HCT116 (cell line): ENCODE measurements at regions not wholly inside any gene's neighbourhood (a gene's known extent, or its start where the extent isn't known, plus 50 kb on each side); places are given as distances from the start of the nearest gene placed in this dataset.

ENCODE experiments used
- ATAC-seq: fragments of 200-7000 bp; cut with Tn5 transposase; 2 replicates; pipeline ENCODE4 v1.9.1; 2020; ENCODE audit warnings: mild to moderate bottlenecking, moderate library complexity
- BruUV-seq: library from RNA; stranded (reverse); fragments of 400-500 nt; replicated peaks from 2 replicates; lab custom pipeline; 2021; lab: Mats Ljungman, UMichigan
- CTCF ChIA-PET: fragments of 300-600 bp; sonication (Branson Sonifier 250); formaldehyde crosslinking; loops from one replicate; lab custom pipeline; 2021; ENCODE audit warnings: antibody characterized with exemption; lab: Charles Lee
- POLR2A ChIA-PET: fragments of 300-600, 350-600 bp; sonication (Branson Sonifier 250); formaldehyde crosslinking; loops from one replicate; lab custom pipeline; 2021; ENCODE audit warnings: antibody characterized with exemption; lab: Charles Lee
- RAD21 ChIA-PET, 2 experiments: fragments of 300-600 bp; sonication (Branson Sonifier 250); formaldehyde crosslinking; loops; one replicate each; lab custom pipeline; 2023; ENCODE audit warnings: low total read pairs in 2 of 2; ENCODE audit not compliant: uncharacterized antibody in 2 of 2, unreplicated experiment in 2 of 2, low non-redundant PET in 1 of 2; lab: Charles Lee
- DNase-seq: peaks from one replicate; pipeline ENCODE4 v3.0.0-alpha.2; 2010; ENCODE audit warnings: low read depth, low spot score
- H2AFZ ChIP-seq: fragments of 200-600 bp; shearing (Covaris generic), sonication (generic); 2 replicates; pipeline ENCODE4 v1.6.1; 2017; ENCODE audit warnings: low read depth, mixed run types, mixed read lengths, antibody characterized with exemption, low read length; ENCODE audit not compliant: poor library complexity, severe bottlenecking
- H3K27ac ChIP-seq: 2 replicates; pipeline ENCODE4 v1.5.1; 2012; ENCODE audit warnings: low read depth, low read length
- H3K27me3 ChIP-seq: fragments of 200-600 bp; sonication (generic); 2 replicates; pipeline ENCODE4 v1.6.1; 2016; ENCODE audit warnings: mixed run types, low read length, mixed read lengths; ENCODE audit not compliant: insufficient read depth
- H3K36me3 ChIP-seq, 2 experiments: fragments of 200-500 bp in 1 of 2; fragments of 200-600 bp in 1 of 2; sonication (Bioruptor generic) in 1 of 2; sonication (generic) in 1 of 2; 2 replicates each; pipeline versions ENCODE4 v1.5.1 to v1.6.1; 2014 to 2016; ENCODE audit warnings: low read length in 2 of 2, inconsistent platforms in 1 of 2, mixed read lengths in 1 of 2, mixed run types in 1 of 2; ENCODE audit not compliant: insufficient read depth in 2 of 2, control insufficient read depth in 1 of 2
- H3K4me1 ChIP-seq, 2 experiments: fragments of 200-600 bp in 1 of 2; sonication (generic) in 1 of 2; 2 replicates each; pipeline versions ENCODE4 v1.5.1 to v1.6.1; 2012 to 2017; ENCODE audit warnings: low read length in 2 of 2, inconsistent platforms in 1 of 2, mild to moderate bottlenecking in 1 of 2, mixed read lengths in 1 of 2, mixed run types in 1 of 2, moderate library complexity in 1 of 2; ENCODE audit not compliant: insufficient read depth in 2 of 2, control insufficient read depth in 1 of 2
- H3K4me2 ChIP-seq: fragments of 200-600 bp; sonication (generic); 2 replicates; pipeline ENCODE4 v1.6.1; 2017; ENCODE audit warnings: mixed run types, low read length, mixed read lengths
- H3K4me3 ChIP-seq, 2 experiments: fragments of 200-600 bp in 1 of 2; sonication (generic) in 1 of 2; replicated peaks in 1 of 2; 2 replicates each; pipeline ENCODE4 v1.5.1; 2011 to 2016; ENCODE audit warnings: low read length in 2 of 2, control low read depth in 1 of 2, low read depth in 1 of 2, mild to moderate bottlenecking in 1 of 2, mixed read lengths in 1 of 2, mixed run types in 1 of 2
- H3K79me2 ChIP-seq: fragments of 200-600 bp; sonication (generic); 2 replicates; pipeline ENCODE4 v1.6.1; 2017; ENCODE audit warnings: mild to moderate bottlenecking, mixed run types, low read length, moderate library complexity, mixed read lengths; ENCODE audit not compliant: insufficient read depth
- H3K9ac ChIP-seq: fragments of 200-600 bp; sonication (generic); 2 replicates; pipeline ENCODE4 v1.6.1; 2016; ENCODE audit warnings: low read length, mixed read lengths
- H3K9me2 ChIP-seq: fragments of 200-600 bp; sonication (generic), shearing (Covaris generic); 2 replicates; pipeline ENCODE4 v1.6.1; 2017; ENCODE audit warnings: mixed run types, mild to moderate bottlenecking, moderate library complexity; ENCODE audit not compliant: insufficient read depth
- H3K9me3 ChIP-seq, 2 experiments: fragments of 200-500 bp in 1 of 2; fragments of 200-600 bp in 1 of 2; sonication (Bioruptor generic) in 1 of 2; sonication (generic) in 1 of 2; 2 replicates each; pipeline ENCODE4 v1.6.1; 2014 to 2017; ENCODE audit warnings: low read length in 2 of 2, mixed read lengths in 2 of 2, inconsistent platforms in 1 of 2, low read depth in 1 of 2, mild to moderate bottlenecking in 1 of 2, mixed run types in 1 of 2, moderate library complexity in 1 of 2; ENCODE audit not compliant: control insufficient read depth in 1 of 2, insufficient read depth in 1 of 2
- H4K20me1 ChIP-seq: fragments of 200-600 bp; sonication (generic), shearing (Covaris generic); 2 replicates; pipeline ENCODE4 v1.6.1; 2017; ENCODE audit warnings: mixed run types, mild to moderate bottlenecking, moderate library complexity; ENCODE audit not compliant: insufficient read depth
- CEBPB ChIP-seq: IDR thresholded peaks from 2 replicates; pipeline ENCODE4 v1.6.1; 2012; ENCODE audit warnings: low read depth
- EGR1 ChIP-seq: IDR thresholded peaks from 2 replicates; pipeline ENCODE4 v1.6.1; 2012; ENCODE audit warnings: low read depth
- EZH2phosphoT487 ChIP-seq: fragments of 200-600 bp; IDR thresholded peaks from 2 replicates; pipeline ENCODE4 v1.6.1; 2018; ENCODE audit warnings: antibody characterized with exemption, borderline replicate concordance
- FOSL1 ChIP-seq: IDR thresholded peaks from 2 replicates; pipeline ENCODE4 v1.6.1; 2012; ENCODE audit warnings: low read depth
- JUND ChIP-seq: IDR thresholded peaks from 2 replicates; pipeline ENCODE4 v1.6.1; 2012
- RAD21 ChIP-seq: IDR thresholded peaks from 2 replicates; pipeline ENCODE4 v1.6.1; 2012; ENCODE audit warnings: low read depth, mild to moderate bottlenecking
- SRF ChIP-seq: IDR thresholded peaks from 2 replicates; pipeline ENCODE4 v1.6.1; 2012; ENCODE audit warnings: low read depth
- TCF7L2 ChIP-seq: IDR thresholded peaks from 2 replicates; pipeline ENCODE4 v1.7.0; 2011; ENCODE audit warnings: borderline replicate concordance, inconsistent platforms; ENCODE audit not compliant: insufficient read depth, insufficient read length; ENCODE audit errors: extremely low read depth
- YY1 ChIP-seq: IDR thresholded peaks from 2 replicates; pipeline ENCODE4 v1.6.1; 2011; ENCODE audit warnings: low read length, low read depth, moderate library complexity, mild to moderate bottlenecking; ENCODE audit not compliant: insufficient replicate concordance; ENCODE audit errors: extremely low read depth
- ZFX ChIP-seq: fragments of 450-650 bp; IDR thresholded peaks from 2 replicates; pipeline ENCODE4 v1.6.1; 2017
- ZNF274 ChIP-seq: fragments of 200-500 bp; sonication (Bioruptor generic); IDR thresholded peaks from 2 replicates; pipeline ENCODE4 v1.6.1; 2014; ENCODE audit warnings: mild to moderate bottlenecking, low read depth, low read length, inconsistent platforms
- intact Hi-C: fragments of 100-400 bp; cut with micrococcal nuclease; formaldehyde crosslinking; loops from 2 replicates; pipeline ENCODE4 v1.10.0; 2022
- TF ChIP-seq, protein P1 (sequence below): IDR thresholded peaks from 2 replicates; pipeline ENCODE4 v1.6.1; 2012
- TF ChIP-seq, protein P2 (sequence below), 3 experiments: fragments of 200-600 bp in 1 of 3; sonication (generic) in 1 of 3; IDR thresholded peaks in 2 of 3; conservative IDR thresholded peaks in 1 of 3; 2 replicates each; pipeline ENCODE4 v1.5.1; 2012 to 2017; ENCODE audit warnings: low read depth in 2 of 3, low read length in 2 of 3, antibody characterized with exemption in 1 of 3, borderline replicate concordance in 1 of 3, control low read depth in 1 of 3, mild to moderate bottlenecking in 1 of 3, mixed read lengths in 1 of 3, mixed run types in 1 of 3, moderate library complexity in 1 of 3; ENCODE audit not compliant: insufficient read depth in 1 of 3
- TF ChIP-seq, protein P3 (sequence below): IDR thresholded peaks from 2 replicates; pipeline ENCODE4 v1.6.1; 2011; ENCODE audit warnings: mild to moderate bottlenecking, low read length, moderate library complexity; ENCODE audit not compliant: insufficient replicate concordance; ENCODE audit errors: extremely low read depth

DNA sequence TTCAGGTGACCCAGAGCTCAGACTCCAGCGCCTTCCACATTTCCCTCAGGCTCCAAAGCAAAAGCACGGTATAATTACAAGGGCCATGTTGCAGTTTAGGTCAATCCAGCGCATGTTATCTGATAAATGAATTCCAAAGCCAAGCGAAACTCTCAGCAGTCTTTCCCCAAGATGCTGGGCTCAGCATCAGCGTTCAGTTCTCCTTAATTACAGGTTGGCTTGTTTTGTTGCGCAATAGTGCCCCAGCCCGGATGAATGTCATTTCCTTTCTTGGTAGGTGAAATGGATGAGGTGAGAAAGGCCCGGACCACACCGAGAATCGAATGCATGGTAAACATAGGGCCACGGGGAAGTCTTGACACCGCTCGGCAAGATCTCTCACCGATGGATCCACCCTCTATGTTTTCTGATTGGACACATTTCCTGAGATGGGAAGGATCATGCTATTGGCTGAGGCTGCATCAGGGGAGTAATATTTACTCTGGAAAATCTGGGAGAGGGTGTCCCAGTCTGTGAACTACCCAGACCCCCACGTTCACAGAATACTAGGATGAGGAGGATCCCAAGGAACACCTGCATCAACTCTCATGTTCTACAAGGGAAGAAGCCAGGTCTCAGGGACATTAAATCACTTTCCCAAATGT lies 221.2 kb upstream of the ANKRD55 start:
- no peaks in the 10 kb centered on the region for H3K9me2 ChIP-seq
- ATAC-seq = no peak
- TF ChIP-seq CEBPB = peak; percentile 66
- TF ChIP-seq EGR1 = no peak
- TF ChIP-seq, all 23 proteins: peak for 1
- ChIA-PET POLR2A (no interaction called here), CTCF (no interaction called here), RAD21 (no interaction called here)
- no TSS peak for BruUV-seq
- Histone ChIP-seq H3K9me3 (no peaks in the 10 kb centered on the region), H3K4me3 (no peak overlapping the region), H2AFZ (no peak overlapping the region), H3K9ac (no peak overlapping the region), H3K36me3 (no peaks in the 10 kb centered on the region), H3K27ac (no peak overlapping the region), H3K4me2 (no peak overlapping the region), H3K27me3 (no peaks in the 10 kb centered on the region), H3K79me2 (no peaks in the 10 kb centered on the region), H4K20me1 (no peaks in the 10 kb centered on the region), H3K4me1 (no peaks in the 10 kb centered on the region)
- intact Hi-C loops = no loop called here
- DNase-seq = no peak

DNA sequence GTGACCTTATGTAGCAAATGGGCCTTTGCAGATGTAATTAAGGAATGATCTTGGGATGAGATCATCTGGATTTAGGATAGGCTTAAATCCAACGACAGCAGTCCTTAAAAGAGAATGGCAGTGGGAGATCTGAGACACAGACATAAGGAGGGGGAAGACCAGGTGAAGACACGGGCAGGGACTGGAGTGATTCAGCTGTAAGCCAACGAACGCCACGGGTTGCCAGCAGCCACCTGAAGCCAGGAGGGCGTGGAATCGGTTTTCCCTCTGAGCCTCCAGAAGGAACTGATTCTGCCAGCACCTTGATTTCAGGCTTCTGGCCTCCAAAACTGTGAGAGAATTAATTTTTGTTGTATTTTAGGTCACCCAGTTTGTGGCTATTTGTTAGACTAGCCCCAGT lies 218.6 kb upstream of the ANKRD55 start:
- H3K27ac ChIP-seq = no peak overlapping the region
- H3K4me3 ChIP-seq = no peak overlapping the region
- no peak overlapping the region for H3K9ac ChIP-seq
- H4K20me1 ChIP-seq = no peaks in the 10 kb centered on the region
- TF ChIP-seq SRF = no peak
- TF ChIP-seq YY1 = no peak
- no peak for TF ChIP-seq FOSL1
- no peak for TF ChIP-seq EZH2phosphoT487
- TF ChIP-seq, protein P1, sequence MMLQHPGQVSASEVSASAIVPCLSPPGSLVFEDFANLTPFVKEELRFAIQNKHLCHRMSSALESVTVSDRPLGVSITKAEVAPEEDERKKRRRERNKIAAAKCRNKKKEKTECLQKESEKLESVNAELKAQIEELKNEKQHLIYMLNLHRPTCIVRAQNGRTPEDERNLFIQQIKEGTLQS = no peak
- TF ChIP-seq, protein P2, sequence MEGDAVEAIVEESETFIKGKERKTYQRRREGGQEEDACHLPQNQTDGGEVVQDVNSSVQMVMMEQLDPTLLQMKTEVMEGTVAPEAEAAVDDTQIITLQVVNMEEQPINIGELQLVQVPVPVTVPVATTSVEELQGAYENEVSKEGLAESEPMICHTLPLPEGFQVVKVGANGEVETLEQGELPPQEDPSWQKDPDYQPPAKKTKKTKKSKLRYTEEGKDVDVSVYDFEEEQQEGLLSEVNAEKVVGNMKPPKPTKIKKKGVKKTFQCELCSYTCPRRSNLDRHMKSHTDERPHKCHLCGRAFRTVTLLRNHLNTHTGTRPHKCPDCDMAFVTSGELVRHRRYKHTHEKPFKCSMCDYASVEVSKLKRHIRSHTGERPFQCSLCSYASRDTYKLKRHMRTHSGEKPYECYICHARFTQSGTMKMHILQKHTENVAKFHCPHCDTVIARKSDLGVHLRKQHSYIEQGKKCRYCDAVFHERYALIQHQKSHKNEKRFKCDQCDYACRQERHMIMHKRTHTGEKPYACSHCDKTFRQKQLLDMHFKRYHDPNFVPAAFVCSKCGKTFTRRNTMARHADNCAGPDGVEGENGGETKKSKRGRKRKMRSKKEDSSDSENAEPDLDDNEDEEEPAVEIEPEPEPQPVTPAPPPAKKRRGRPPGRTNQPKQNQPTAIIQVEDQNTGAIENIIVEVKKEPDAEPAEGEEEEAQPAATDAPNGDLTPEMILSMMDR (IDR thresholded peaks at IDR 0.05 in 2 of 3, conservative IDR thresholded peaks at IDR 0.05 in 1 of 3; ENCODE audit: borderline replicate concordance in 1 of 3, insufficient read depth in 1 of 3, low read depth in 2 of 3, low read length in 2 of 3) = no peak
- no peak for TF ChIP-seq JUND
- TF ChIP-seq ZNF274 = no peak
- TF ChIP-seq TCF7L2 = no peak
- TF ChIP-seq RAD21 = no peak
- TF ChIP-seq ZFX = no peak
- TF ChIP-seq, protein P3, sequence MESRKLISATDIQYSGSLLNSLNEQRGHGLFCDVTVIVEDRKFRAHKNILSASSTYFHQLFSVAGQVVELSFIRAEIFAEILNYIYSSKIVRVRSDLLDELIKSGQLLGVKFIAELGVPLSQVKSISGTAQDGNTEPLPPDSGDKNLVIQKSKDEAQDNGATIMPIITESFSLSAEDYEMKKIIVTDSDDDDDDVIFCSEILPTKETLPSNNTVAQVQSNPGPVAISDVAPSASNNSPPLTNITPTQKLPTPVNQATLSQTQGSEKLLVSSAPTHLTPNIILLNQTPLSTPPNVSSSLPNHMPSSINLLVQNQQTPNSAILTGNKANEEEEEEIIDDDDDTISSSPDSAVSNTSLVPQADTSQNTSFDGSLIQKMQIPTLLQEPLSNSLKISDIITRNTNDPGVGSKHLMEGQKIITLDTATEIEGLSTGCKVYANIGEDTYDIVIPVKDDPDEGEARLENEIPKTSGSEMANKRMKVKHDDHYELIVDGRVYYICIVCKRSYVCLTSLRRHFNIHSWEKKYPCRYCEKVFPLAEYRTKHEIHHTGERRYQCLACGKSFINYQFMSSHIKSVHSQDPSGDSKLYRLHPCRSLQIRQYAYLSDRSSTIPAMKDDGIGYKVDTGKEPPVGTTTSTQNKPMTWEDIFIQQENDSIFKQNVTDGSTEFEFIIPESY = no peak
- no peaks in the 10 kb centered on the region for H3K36me3 ChIP-seq
- no peak overlapping the region for H2AFZ ChIP-seq
- no peaks in the 10 kb centered on the region for H3K4me1 ChIP-seq
- POLR2A ChIA-PET = no interaction called here
- no peak overlapping the region for H3K4me2 ChIP-seq
- intact Hi-C loops = no loop called here
- H3K9me3 ChIP-seq = no peaks in the 10 kb centered on the region
- ATAC-seq (no peak), DNase-seq (no peak)
- RAD21 ChIA-PET = no interaction called here
- H3K27me3 ChIP-seq = no peaks in the 10 kb centered on the region
- H3K9me2 ChIP-seq = no peaks in the 10 kb centered on the region
- no peaks in the 10 kb centered on the region for H3K79me2 ChIP-seq
- CTCF ChIA-PET = no interaction called here
- BruUV-seq = no TSS peak
